HPDE6-E6E7 (cell line): ENCODE measurements at regions not wholly inside any gene's neighbourhood (a gene's known extent, or its start where the extent isn't known, plus 50 kb on each side); places are given as distances from the start of the nearest gene placed in this dataset.

Experiments
- DNase-seq: peaks from one replicate; pipeline ENCODE4 v3.0.0; 2011; ENCODE audit warnings: missing footprints; ENCODE audit errors: extremely low spot score

GRCh38 chr2:52139241-52139640 lies 1107.3 kb upstream of the NRXN1 start:
- DNase-seq = no peak

DNA sequence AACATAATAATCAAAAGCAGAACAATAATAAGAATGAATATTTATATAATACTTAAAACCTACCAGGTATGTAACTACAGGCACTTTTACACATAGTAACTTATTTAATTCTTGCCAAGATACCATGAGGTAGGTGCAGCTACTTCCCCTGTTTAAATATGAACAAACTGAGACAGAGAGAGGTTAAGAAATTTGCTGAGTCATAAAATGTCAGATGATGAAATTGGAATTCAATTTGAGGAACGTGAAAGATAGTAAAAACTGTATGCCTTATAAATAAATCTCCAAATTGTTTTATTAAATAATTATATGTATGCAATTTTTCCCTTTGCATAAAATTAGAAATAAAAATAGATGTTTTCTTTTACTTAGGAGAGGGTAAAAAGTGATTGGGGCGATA lies 1103.3 kb upstream of the NRXN1 start:
- no peak for DNase-seq

GRCh38 chr2:52128081-52128480 lies 1096.1 kb upstream of the NRXN1 start:
- DNase-seq = no peak

GRCh38 chr2:52127527-52127926 lies 1095.6 kb upstream of the NRXN1 start:
- DNase-seq = no peak

GRCh38 chr2:52117299-52117698 lies 1085.4 kb upstream of the NRXN1 start:
- DNase-seq = no peak

GRCh38 chr2:52115750-52116149 lies 1083.8 kb upstream of the NRXN1 start:
- DNase-seq = no peak

GRCh38 chr2:52113338-52113737 lies 1081.4 kb upstream of the NRXN1 start:
- DNase-seq = no peak

DNA sequence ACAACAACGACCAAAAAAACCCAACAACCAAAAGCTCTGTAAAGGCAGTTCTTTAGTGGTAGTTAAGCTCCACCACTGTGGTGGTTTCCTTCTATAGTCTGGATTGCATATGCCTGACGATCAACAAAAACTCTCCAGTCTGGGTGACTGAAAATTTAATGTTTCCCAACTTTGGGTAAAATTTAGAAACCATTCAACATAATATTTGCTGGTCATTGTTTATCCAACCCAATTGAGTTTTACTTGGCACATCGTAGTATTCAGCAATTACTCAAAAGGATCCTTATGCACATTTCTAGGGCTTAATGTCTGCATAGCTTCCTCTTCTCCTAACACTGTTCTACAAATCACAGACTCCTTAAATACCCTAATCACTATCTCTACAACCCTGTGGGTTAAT lies 1080.2 kb upstream of the NRXN1 start:
- DNase-seq = no peak

- DNase-seq = no peak
Observed at GRCh38 chr2:52107124-52107523, 1075.2 kb upstream of the NRXN1 start.

GRCh38 chr2:52097071-52097470 lies 1065.1 kb upstream of the NRXN1 start:
- no peak for DNase-seq

DNA sequence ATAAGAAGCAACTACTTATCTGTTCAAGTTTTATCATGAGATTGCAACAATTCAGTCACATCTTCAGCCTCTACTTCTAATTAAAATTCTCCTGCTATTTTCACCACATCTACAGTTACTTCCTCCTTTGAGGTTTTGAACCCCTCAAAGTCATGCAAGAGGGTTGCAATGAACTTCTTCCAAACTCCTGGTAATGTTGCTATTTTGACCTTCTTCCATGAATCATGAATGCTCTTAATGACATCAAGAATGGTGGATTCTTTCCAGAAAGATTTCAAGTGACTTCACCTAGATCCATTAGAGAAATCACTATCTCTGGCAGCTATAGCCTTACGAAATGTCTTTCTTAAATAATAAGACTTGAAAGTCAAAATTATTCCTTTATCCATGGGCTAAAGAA lies 1052.8 kb upstream of the NRXN1 start:
- no peak for DNase-seq

GRCh38 chr2:52083214-52083613 lies 1051.3 kb upstream of the NRXN1 start:
- DNase-seq = no peak

GRCh38 chr2:52082646-52083045 lies 1050.7 kb upstream of the NRXN1 start:
- no peak for DNase-seq

DNA sequence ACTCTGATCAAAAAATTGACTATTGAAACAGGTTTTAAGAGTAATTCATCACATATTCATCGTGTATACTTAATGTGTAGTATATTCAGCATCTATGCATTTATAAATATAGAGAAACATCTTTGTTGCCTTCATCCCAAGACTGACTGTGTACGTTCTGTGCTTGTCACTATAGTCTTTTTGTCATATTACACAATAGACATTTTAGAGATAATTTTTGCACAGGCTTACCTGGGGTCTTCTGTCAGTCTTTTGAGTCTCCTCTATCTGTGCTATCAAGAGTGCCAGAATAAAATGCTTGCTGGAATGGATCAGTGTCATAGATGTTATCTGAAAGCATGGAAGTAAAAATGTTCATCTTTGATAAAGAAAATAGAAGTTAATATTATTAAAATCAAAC lies 1047.7 kb upstream of the NRXN1 start:
- DNase-seq = no peak

GRCh38 chr2:52077159-52077558 lies 1045.2 kb upstream of the NRXN1 start:
- no peak for DNase-seq

DNA sequence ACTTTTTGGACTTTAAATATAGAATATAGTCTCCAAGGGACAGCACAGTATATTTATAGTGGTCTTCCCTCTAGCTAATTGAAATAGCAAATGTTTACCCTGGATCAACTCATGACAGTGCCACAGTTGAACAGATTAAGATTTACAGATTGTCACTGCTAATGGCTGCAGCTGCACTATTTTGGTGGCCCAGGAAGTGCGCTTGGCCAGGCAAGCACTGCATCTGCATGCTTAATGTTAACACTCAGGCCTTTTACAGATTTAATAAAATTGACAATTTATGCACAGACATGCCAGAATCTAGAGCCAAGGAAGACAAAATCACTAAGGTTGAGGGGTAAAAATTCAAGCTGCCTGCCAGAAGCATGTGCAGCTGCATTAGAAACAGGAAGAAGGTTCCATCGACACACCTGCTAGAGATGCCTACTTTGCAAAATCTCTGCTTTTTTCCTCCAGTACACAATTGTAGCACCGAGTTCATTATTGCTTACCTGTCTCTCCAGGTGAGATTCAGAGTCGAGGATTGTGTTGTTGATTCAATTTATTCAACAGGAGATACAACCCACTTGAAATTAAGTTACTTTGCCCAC lies 1042.3 kb upstream of the NRXN1 start:
- DNase-seq = no peak

- no peak for DNase-seq
Observed at GRCh38 chr2:52072949-52073348, 1041.0 kb upstream of the NRXN1 start.

DNA sequence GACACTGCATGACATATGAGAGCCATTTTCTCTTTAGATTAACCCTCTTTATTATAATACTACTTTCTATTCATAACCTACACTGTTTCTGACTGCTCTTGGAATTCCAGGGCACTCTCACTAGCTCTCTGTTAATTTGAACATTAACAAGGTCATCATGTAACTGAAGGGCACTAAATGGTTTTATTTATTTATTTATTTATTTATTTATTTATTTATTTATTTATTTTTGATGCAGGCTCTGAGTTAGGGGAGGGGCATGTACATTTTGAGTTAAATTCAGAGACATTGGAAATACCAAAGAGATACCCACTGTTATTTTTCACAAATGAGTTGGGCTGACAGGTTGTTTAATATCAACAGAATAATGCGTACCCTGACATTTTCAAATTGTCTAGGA lies 1038.7 kb upstream of the NRXN1 start:
- no peak for DNase-seq

GRCh38 chr2:52064234-52064633 lies 1032.3 kb upstream of the NRXN1 start:
- no peak for DNase-seq

GRCh38 chr2:52054824-52055223 lies 1022.9 kb upstream of the NRXN1 start:
- DNase-seq = no peak

GRCh38 chr2:52036853-52037252 lies 1004.9 kb upstream of the NRXN1 start:
- DNase-seq = no peak

- DNase-seq = no peak
Observed at GRCh38 chr2:52036024-52036423, 1004.1 kb upstream of the NRXN1 start.

DNA sequence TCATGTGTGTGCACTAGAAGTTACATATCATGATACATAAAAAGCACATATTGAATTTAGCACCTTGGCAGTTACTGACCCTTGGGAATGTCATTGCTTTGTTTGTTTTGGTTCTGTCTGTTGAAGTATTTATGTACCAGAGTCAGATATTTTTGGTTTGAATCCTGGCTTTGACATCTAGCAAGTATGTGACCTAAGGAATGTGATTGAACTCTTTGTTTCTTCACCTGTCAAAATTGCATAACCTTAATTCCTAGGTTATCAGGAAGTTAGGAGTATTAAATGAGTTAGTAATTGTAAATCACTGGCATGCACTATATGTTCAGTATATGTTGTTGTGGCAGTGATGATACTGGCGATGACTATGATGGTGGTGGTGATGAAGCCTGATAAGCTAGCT lies 1003.5 kb upstream of the NRXN1 start:
- DNase-seq = no peak

GRCh38 chr2:52034706-52035105 lies 1002.8 kb upstream of the NRXN1 start:
- no peak for DNase-seq

GRCh38 chr2:52022006-52022405 lies 990.1 kb upstream of the NRXN1 start:
- DNase-seq = no peak
